MCF 10A (cell line): ENCODE measurements at regions not wholly inside any gene's neighbourhood (a gene's known extent, or its start where the extent isn't known, plus 50 kb on each side); places are given as distances from the start of the nearest gene placed in this dataset.

Source experiments
- BruUV-seq: library from RNA; stranded (reverse); fragments of 400-500 nt; replicated peaks from 2 replicates; lab custom pipeline; 2021; lab: Mats Ljungman, UMichigan
- CTCF ChIA-PET: fragments of 300-600 bp; sonication (Branson Sonifier 250); formaldehyde crosslinking; extraction: SDS; loops from one replicate; lab custom pipeline; 2021; ENCODE audit warnings: antibody characterized with exemption, inconsistent platforms; lab: Yijun Ruan, JAX
- POLR2A ChIA-PET: fragments of 300-600, 350-650 bp; sonication (Branson Sonifier 250); formaldehyde crosslinking; extraction: SDS; loops from one replicate; lab custom pipeline; 2020; ENCODE audit warnings: antibody characterized with exemption, inconsistent platforms; lab: Yijun Ruan, JAX
- DNase-seq: peaks from one replicate; pipeline ENCODE4 v3.0.0-alpha.2; 2018; ENCODE audit not compliant: unreplicated experiment
- H3K27ac Mint-ChIP-seq: one replicate; pipeline ENCODE4 v1.8.0; 2022; ENCODE audit warnings: mild to moderate bottlenecking, low read depth, mixed read lengths; ENCODE audit not compliant: unreplicated experiment
- H3K27me3 Mint-ChIP-seq: one replicate; pipeline ENCODE4 v1.8.0; 2022; ENCODE audit warnings: mixed read lengths; ENCODE audit not compliant: insufficient read depth, unreplicated experiment
- H3K36me3 Mint-ChIP-seq: one replicate; pipeline ENCODE4 v1.8.0; 2022; ENCODE audit warnings: mild to moderate bottlenecking, moderate library complexity, mixed read lengths; ENCODE audit not compliant: insufficient read depth, unreplicated experiment
- H3K4me1 Mint-ChIP-seq: one replicate; pipeline ENCODE4 v1.8.0; 2022; ENCODE audit warnings: mixed read lengths; ENCODE audit not compliant: insufficient read depth, unreplicated experiment
- H3K4me3 Mint-ChIP-seq: one replicate; pipeline ENCODE4 v1.8.0; 2022; ENCODE audit warnings: mild to moderate bottlenecking, moderate library complexity, mixed read lengths; ENCODE audit not compliant: unreplicated experiment
- H3K9me3 Mint-ChIP-seq: one replicate; pipeline ENCODE4 v1.8.0; 2022; ENCODE audit warnings: mixed read lengths; ENCODE audit not compliant: unreplicated experiment
- intact Hi-C: fragments of 100-400 bp; cut with micrococcal nuclease; formaldehyde crosslinking; loops from 2 replicates; pipeline ENCODE4 v1.14.1; 2022
- TF ChIP-seq, protein P1 (sequence below): fragments of 200-600 bp; IDR thresholded peaks from one replicate; pipeline ENCODE4 v1.8.0; 2022; ENCODE audit warnings: antibody characterized with exemption, mild to moderate bottlenecking; ENCODE audit not compliant: unreplicated experiment

DNA sequence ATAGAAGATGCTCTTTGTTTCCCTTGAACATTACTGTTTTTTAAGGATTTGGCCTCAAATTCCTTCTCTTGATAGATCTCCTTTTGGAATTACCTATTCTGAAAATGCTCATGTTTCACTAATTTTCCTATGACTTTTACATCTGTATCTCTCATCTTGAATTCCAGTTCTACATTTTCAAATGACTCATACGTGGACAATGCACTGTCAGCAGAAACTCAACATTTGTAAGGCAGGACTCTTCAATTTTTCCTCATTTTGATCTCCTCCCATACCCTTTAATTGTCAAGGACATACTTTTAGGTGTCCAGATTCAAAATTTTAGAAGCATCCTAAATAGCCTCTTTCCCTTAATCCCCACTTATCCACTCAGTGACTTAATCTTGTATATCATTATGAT lies 341.0 kb upstream of the RASGRP1 start:
- no TSS peak for BruUV-seq
- intact Hi-C loops: no loop called here
- ChIA-PET POLR2A (interaction anchor here (0.6 kb wide), 2 partner anchors 27 to 576 kb away, joined by 3 to 4 read pairs; no protein-coding TSS in a partner anchor), CTCF (no interaction called here)
- Mint-ChIP-seq H3K9me3 (no peaks in the 10 kb centered on the region), H3K4me1 (no peaks in the 10 kb centered on the region), H3K27me3 (no peaks in the 10 kb centered on the region), H3K4me3 (no peak overlapping the region), H3K27ac (no peak overlapping the region), H3K36me3 (no peaks in the 10 kb centered on the region)
- TF ChIP-seq, protein P1, sequence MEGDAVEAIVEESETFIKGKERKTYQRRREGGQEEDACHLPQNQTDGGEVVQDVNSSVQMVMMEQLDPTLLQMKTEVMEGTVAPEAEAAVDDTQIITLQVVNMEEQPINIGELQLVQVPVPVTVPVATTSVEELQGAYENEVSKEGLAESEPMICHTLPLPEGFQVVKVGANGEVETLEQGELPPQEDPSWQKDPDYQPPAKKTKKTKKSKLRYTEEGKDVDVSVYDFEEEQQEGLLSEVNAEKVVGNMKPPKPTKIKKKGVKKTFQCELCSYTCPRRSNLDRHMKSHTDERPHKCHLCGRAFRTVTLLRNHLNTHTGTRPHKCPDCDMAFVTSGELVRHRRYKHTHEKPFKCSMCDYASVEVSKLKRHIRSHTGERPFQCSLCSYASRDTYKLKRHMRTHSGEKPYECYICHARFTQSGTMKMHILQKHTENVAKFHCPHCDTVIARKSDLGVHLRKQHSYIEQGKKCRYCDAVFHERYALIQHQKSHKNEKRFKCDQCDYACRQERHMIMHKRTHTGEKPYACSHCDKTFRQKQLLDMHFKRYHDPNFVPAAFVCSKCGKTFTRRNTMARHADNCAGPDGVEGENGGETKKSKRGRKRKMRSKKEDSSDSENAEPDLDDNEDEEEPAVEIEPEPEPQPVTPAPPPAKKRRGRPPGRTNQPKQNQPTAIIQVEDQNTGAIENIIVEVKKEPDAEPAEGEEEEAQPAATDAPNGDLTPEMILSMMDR: no peak
- no peak for DNase-seq

DNA sequence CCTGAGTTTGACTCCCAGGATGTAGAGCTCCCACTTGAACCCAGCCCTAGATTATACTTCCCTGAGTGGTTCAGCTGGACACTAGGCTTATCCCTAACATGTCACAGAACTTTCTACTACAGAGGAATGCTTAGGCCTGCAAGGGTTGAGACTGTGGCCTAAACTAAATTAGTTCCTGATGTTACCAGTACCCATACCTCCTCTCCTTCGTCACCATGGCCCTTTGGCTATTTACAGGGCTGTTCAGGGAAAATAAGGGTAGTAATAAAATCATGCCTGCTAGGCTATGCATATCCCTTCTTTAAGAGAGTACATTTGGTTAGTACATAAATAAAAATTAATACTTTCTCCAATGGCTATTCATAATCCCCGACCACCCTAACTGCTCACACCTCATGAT lies 356.4 kb upstream of the RASGRP1 start:
- ChIA-PET POLR2A (no interaction called here), CTCF (no interaction called here)
- Mint-ChIP-seq H3K4me1 (no peaks in the 10 kb centered on the region), H3K9me3 (no peaks in the 10 kb centered on the region), H3K4me3 (no peak overlapping the region), H3K27ac (no peak overlapping the region), H3K36me3 (no peaks in the 10 kb centered on the region), H3K27me3 (no peaks in the 10 kb centered on the region)
- TF ChIP-seq, protein P1: no peak
- BruUV-seq: no TSS peak
- DNase-seq: no peak
- intact Hi-C loops: no loop called here

DNA sequence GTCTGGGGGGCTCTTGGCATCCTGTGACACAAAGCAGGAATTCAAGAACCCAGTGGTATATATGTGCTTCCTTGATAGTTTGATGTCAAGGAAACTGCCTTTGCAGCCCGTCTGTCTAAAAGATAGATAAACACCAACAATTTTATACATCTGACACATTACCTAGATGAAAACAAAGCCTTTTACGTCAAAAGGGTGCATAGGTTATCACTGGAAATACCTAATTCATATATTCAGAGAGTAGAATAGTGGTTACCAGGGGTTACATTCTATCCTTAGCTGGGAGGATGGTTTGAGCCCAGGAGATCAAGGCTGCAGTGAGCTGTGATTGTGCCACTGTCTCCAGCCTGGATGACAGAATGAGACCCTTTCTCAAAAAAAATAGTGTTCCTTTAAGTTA lies 356.9 kb upstream of the RASGRP1 start:
- intact Hi-C loops: no loop called here
- TF ChIP-seq, protein P1: no peak

DNA sequence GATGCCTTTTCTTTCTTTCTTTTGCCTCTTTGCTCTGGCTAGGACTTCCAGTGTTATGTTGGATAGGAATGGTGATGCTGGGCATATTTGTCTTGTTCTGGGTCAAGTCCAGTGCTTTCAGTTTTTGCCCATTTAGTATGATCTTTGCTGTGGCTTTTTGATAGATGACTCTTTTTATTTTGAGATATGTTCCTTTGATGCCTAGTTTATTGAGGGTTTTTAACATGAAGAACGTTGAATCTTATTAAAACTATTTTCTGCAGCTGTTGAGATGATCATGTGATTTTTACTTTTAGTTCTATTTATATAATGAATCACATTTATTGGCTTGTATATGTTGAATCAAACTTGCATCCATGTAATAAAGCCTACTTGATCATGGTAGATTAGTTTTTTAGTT lies 363.8 kb upstream of the RASGRP1 start:
- no peak for DNase-seq
- ChIA-PET CTCF (no interaction called here), POLR2A (no interaction called here)
- Mint-ChIP-seq H3K27me3 (no peaks in the 10 kb centered on the region), H3K27ac (no peak overlapping the region), H3K4me1 (no peaks in the 10 kb centered on the region), H3K36me3 (peaks cover 6% of the 10 kb centered on the region), H3K4me3 (no peak overlapping the region), H3K9me3 (no peaks in the 10 kb centered on the region)
- intact Hi-C loops: no loop called here
- BruUV-seq: no TSS peak
- TF ChIP-seq, protein P1: no peak

More for the DNA sequence above, 356.9 kb upstream of the RASGRP1 start:
- Mint-ChIP-seq H3K4me3 (no peak overlapping the region), H3K27ac (no peak overlapping the region), H3K36me3 (no peaks in the 10 kb centered on the region), H3K27me3 (no peaks in the 10 kb centered on the region), H3K9me3 (no peaks in the 10 kb centered on the region), H3K4me1 (no peaks in the 10 kb centered on the region)
- CTCF ChIA-PET: no interaction called here
- no TSS peak for BruUV-seq
- DNase-seq: no peak
- POLR2A ChIA-PET: no interaction called here
